Neural progenitor cell (in vitro differentiated cells): ENCODE measurements at regions not wholly inside any gene's neighbourhood (a gene's known extent, or its start where the extent isn't known, plus 50 kb on each side); places are given as distances from the start of the nearest gene placed in this dataset.
"Not testable (repeated sequence)": the region's sequence is repeated elsewhere in the genome, so short reads cannot be mapped to it uniquely, and the experiment has no call there.

ENCODE experiments used
- DNase-seq: peaks from one replicate; pipeline ENCODE4 v3.0.0-alpha.2; 2016; ENCODE audit warnings: low spot score
- H2AFZ ChIP-seq: fragments of 200-600 bp; sonication (generic); replicated peaks from 2 replicates; pipeline ENCODE4 v1.6.1; 2016; ENCODE audit warnings: antibody characterized with exemption
- H3F3A ChIP-seq: fragments of 200-600 bp; sonication (generic); 2 replicates; pipeline ENCODE4 v1.6.1; 2016; ENCODE audit warnings: antibody characterized with exemption, low read depth
- H3K27ac ChIP-seq: fragments of 200-600 bp; sonication (generic); 2 replicates; pipeline ENCODE4 v1.5.1; 2016; ENCODE audit warnings: mild to moderate bottlenecking
- H3K27me3 ChIP-seq: fragments of 200-600 bp; sonication (generic); 2 replicates; pipeline ENCODE4 v1.6.1; 2016; ENCODE audit warnings: mild to moderate bottlenecking, moderate library complexity
- H3K36me3 ChIP-seq: fragments of 200-600 bp; sonication (generic); 2 replicates; pipeline ENCODE4 v1.5.1; 2016
- H3K4me1 ChIP-seq: fragments of 200-600 bp; sonication (generic); 2 replicates; pipeline ENCODE4 v1.6.1; 2016; ENCODE audit warnings: mixed run types
- H3K4me2 ChIP-seq: fragments of 200-600 bp; sonication (generic); 2 replicates; pipeline ENCODE4 v1.6.1; 2016
- H3K4me3 ChIP-seq: fragments of 200-600 bp; sonication (generic); 2 replicates; pipeline ENCODE4 v1.5.1; 2016
- H3K79me2 ChIP-seq: fragments of 200-600 bp; sonication (generic); 2 replicates; pipeline ENCODE4 v1.6.1; 2016; ENCODE audit warnings: low read depth
- H3K9ac ChIP-seq: fragments of 200-600 bp; sonication (generic); 2 replicates; pipeline ENCODE4 v1.6.1; 2016
- H3K9me3 ChIP-seq: fragments of 200-600 bp; sonication (generic); 2 replicates; pipeline ENCODE4 v1.5.1; 2016; ENCODE audit warnings: low read depth
- H4K20me1 ChIP-seq: fragments of 200-600 bp; sonication (generic); 2 replicates; pipeline ENCODE4 v1.6.1; 2016; ENCODE audit warnings: low read depth
- H3K27ac Mint-ChIP-seq: 3 replicates; pipeline ENCODE4 v1.8.0; 2021; ENCODE audit warnings: mixed read lengths
- H3K27me3 Mint-ChIP-seq: 2 replicates; pipeline ENCODE4 v1.8.0; 2022; ENCODE audit warnings: low read depth, mild to moderate bottlenecking, inconsistent platforms, moderate library complexity, mixed read lengths; ENCODE audit not compliant: insufficient read depth
- H3K36me3 Mint-ChIP-seq: 3 replicates; pipeline ENCODE4 v1.8.0; 2021; ENCODE audit warnings: mixed read lengths
- H3K4me1 Mint-ChIP-seq: 3 replicates; pipeline ENCODE4 v1.8.0; 2021; ENCODE audit warnings: mixed read lengths
- H3K4me3 Mint-ChIP-seq: 3 replicates; pipeline ENCODE4 v1.8.0; 2021; ENCODE audit warnings: mild to moderate bottlenecking, moderate library complexity, mixed read lengths
- H3K9me3 Mint-ChIP-seq: 3 replicates; pipeline ENCODE4 v1.8.0; 2020; ENCODE audit warnings: mixed read lengths
- CTCF ChIP-seq: fragments of 200-600 bp; sonication (generic); IDR thresholded peaks from 2 replicates; pipeline ENCODE4 v1.5.1; 2017; ENCODE audit warnings: antibody characterized with exemption, mild to moderate bottlenecking
- EZH2 ChIP-seq: fragments of 200-600 bp; sonication (generic); IDR thresholded peaks from 2 replicates; pipeline ENCODE4 v1.6.1; 2017; ENCODE audit warnings: antibody characterized with exemption, mild to moderate bottlenecking, moderate library complexity
- EZH2phosphoT487 ChIP-seq: fragments of 200-600 bp; sonication (generic); IDR thresholded peaks from 2 replicates; pipeline ENCODE4 v1.6.1; 2017; ENCODE audit warnings: antibody characterized with exemption

DNA sequence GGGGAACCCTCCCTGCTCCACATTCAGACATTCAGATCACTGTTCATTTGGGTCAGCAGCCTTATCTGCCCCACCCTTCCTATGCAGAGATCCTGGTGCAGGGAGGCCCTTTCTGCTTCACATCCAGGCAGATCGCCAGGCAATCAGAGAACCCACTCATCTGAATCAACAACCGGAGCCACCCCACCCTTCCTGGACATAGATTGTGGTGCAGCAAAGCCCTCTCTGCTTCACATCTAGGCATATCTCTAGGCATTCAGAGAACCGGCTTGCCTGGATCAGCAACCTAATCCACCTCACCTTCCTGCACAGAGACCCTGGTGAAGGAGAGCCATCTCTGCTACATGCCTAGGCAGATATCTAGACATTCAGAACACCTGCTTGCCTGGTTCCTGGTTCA lies 184.5 kb upstream of the CNTNAP5 start:
- no peaks in the 10 kb centered on the region for H3F3A ChIP-seq
- H3K9me3 ChIP-seq: no peaks in the 10 kb centered on the region
- no peak overlapping the region for H3K4me3 Mint-ChIP-seq
- TF ChIP-seq CTCF (no peak), EZH2phosphoT487 (no peak), EZH2 (no peak)
- no peaks in the 10 kb centered on the region for H3K4me1 ChIP-seq
- no peak overlapping the region for H3K27ac ChIP-seq
- no peaks in the 10 kb centered on the region for H3K36me3 Mint-ChIP-seq
- H3K36me3 ChIP-seq: no peaks in the 10 kb centered on the region
- no peaks in the 10 kb centered on the region for H3K4me1 Mint-ChIP-seq
- peaks cover 22% of the 10 kb centered on the region for H3K9me3 Mint-ChIP-seq
- H3K27me3 ChIP-seq: no peaks in the 10 kb centered on the region
- no peak overlapping the region for H3K27ac Mint-ChIP-seq
- no peak overlapping the region for H3K4me2 ChIP-seq
- no peak overlapping the region for H3K4me3 ChIP-seq
- H3K27me3 Mint-ChIP-seq: no peaks in the 10 kb centered on the region
- H2AFZ ChIP-seq: no peak overlapping the region
- no peaks in the 10 kb centered on the region for H4K20me1 ChIP-seq
- no peak overlapping the region for H3K9ac ChIP-seq
- H3K79me2 ChIP-seq: no peaks in the 10 kb centered on the region
- no peak for DNase-seq

- Histone ChIP-seq H3K27me3 (no peaks in the 10 kb centered on the region), H3K9ac (no peak overlapping the region), H4K20me1 (no peaks in the 10 kb centered on the region), H3F3A (no peaks in the 10 kb centered on the region), H2AFZ (no peak overlapping the region), H3K27ac (no peak overlapping the region), H3K79me2 (no peaks in the 10 kb centered on the region), H3K4me3 (no peak overlapping the region), H3K36me3 (no peaks in the 10 kb centered on the region), H3K4me1 (no peaks in the 10 kb centered on the region), H3K4me2 (no peak overlapping the region), H3K9me3 (no peaks in the 10 kb centered on the region)
- H3K4me1 Mint-ChIP-seq: no peaks in the 10 kb centered on the region
- H3K27me3 Mint-ChIP-seq: no peaks in the 10 kb centered on the region
- TF ChIP-seq EZH2 (no peak), CTCF (no peak), EZH2phosphoT487 (no peak)
- H3K27ac Mint-ChIP-seq: no peak overlapping the region
- H3K4me3 Mint-ChIP-seq: no peak overlapping the region
- H3K9me3 Mint-ChIP-seq: peaks cover 2% of the 10 kb centered on the region
- DNase-seq: no peak
- H3K36me3 Mint-ChIP-seq: no peaks in the 10 kb centered on the region
These were observed 173.8 kb upstream of the CNTNAP5 start for GRCh38 chr2:123851281-123851680.

DNA sequence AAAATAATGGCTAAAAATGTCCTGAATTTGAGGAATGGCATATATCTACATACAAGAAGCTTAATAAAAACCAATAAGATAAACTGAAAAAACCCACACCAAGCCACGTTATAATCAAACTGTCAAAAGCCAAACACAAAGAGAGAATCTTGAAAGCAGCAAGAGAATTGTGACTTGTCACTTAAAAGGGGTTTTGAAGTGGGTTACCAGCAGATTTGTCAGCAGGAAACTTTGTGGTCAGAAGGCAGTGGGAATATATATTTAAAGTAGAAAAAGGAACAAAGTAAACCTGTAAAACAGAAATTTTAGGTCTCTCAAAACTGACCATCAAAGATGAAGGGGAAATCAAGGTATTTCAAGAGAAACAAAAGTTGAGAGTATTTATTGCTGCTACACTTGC lies 171.9 kb upstream of the CNTNAP5 start:
- Histone ChIP-seq H3K36me3 (no peaks in the 10 kb centered on the region), H4K20me1 (no peaks in the 10 kb centered on the region), H3K27me3 (no peaks in the 10 kb centered on the region), H3K4me2 (no peak overlapping the region), H3K9ac (no peak overlapping the region), H3K4me3 (no peak overlapping the region), H3K79me2 (no peaks in the 10 kb centered on the region), H3F3A (no peaks in the 10 kb centered on the region), H2AFZ (no peak overlapping the region), H3K4me1 (no peaks in the 10 kb centered on the region), H3K9me3 (no peaks in the 10 kb centered on the region), H3K27ac (no peak overlapping the region)
- Mint-ChIP-seq H3K27me3 (no peaks in the 10 kb centered on the region), H3K27ac (no peak overlapping the region), H3K4me3 (no peak overlapping the region), H3K36me3 (no peaks in the 10 kb centered on the region), H3K4me1 (no peaks in the 10 kb centered on the region), H3K9me3 (peaks cover 4% of the 10 kb centered on the region)
- no peak for DNase-seq
- TF ChIP-seq EZH2: no peak
- TF ChIP-seq CTCF: no peak
- TF ChIP-seq EZH2phosphoT487: no peak

GRCh38 chr2:123859031-123859430 lies 166.1 kb upstream of the CNTNAP5 start:
- H3K4me2 ChIP-seq, H3K36me3 Mint-ChIP-seq, H4K20me1 ChIP-seq, H3K4me3 Mint-ChIP-seq, H3K27ac ChIP-seq, H2AFZ ChIP-seq, H3K27me3 Mint-ChIP-seq, H3F3A ChIP-seq, H3K27ac Mint-ChIP-seq, DNase-seq, H3K9me3 ChIP-seq, H3K4me3 ChIP-seq, H3K36me3 ChIP-seq, H3K79me2 ChIP-seq, H3K9ac ChIP-seq, H3K4me1 Mint-ChIP-seq, H3K27me3 ChIP-seq, H3K4me1 ChIP-seq: not testable (repeated sequence)
- peaks cover 11% of the 10 kb centered on the region for H3K9me3 Mint-ChIP-seq
